ENCODE measurements at regions not wholly inside any gene's neighbourhood (a gene's known extent, or its start where the extent isn't known, plus 50 kb on each side); places are given as distances from the start of the nearest gene placed in this dataset.

- TF ChIP-seq STAT6 (CRISPR knock-in tag; conservative IDR thresholded peaks at IDR 0.05; ENCODE audit: low read depth) (no peak), EMX1 (CRISPR knock-in tag; IDR thresholded peaks at IDR 0.05) (no peak), ATF1 (CRISPR knock-in tag; IDR thresholded peaks at IDR 0.05) (no peak), NFE2L1 (CRISPR knock-in tag; IDR thresholded peaks at IDR 0.05) (no peak)
Observed at GRCh38 chr10:3002304-3002703, 65.0 kb upstream of the PFKP start (continued).

GRCh38 chr10:3000048-3000447 lies 67.3 kb upstream of the PFKP start:
- H3K27ac Mint-ChIP-seq = no peak overlapping the region
- H3K9me3 Mint-ChIP-seq = peaks cover 49% of the 10 kb centered on the region
- TF ChIP-seq PREB (CRISPR knock-in tag; IDR thresholded peaks at IDR 0.05; ENCODE audit: borderline replicate concordance) = no peak
- no peak for TF ChIP-seq GTF2I (CRISPR knock-in tag; conservative IDR thresholded peaks at IDR 0.05)
- no peak for TF ChIP-seq ZNF219 (CRISPR knock-in tag; IDR thresholded peaks at IDR 0.05; ENCODE audit: borderline replicate concordance)
- no peak for TF ChIP-seq ZNF512 (CRISPR knock-in tag; IDR thresholded peaks at IDR 0.05; ENCODE audit: borderline replicate concordance)
- no peak for TF ChIP-seq EMX1 (CRISPR knock-in tag; IDR thresholded peaks at IDR 0.05)
- no peak for TF ChIP-seq USF2 (CRISPR knock-in tag; IDR thresholded peaks at IDR 0.05)
- POLR2A ChIA-PET = no interaction called here
- peaks cover 12% of the 10 kb centered on the region for H3K27me3 Mint-ChIP-seq (ENCODE audit: low read depth)
- CTCF ChIA-PET = no interaction called here
- DNase-seq (ENCODE audit: low spot score) (no peak), ATAC-seq (no peak)
- peaks cover 2% of the 10 kb centered on the region for H3K4me1 Mint-ChIP-seq
- peaks cover 17% of the 10 kb centered on the region for H3K36me3 Mint-ChIP-seq
- H3K4me3 Mint-ChIP-seq = no peak overlapping the region

- Mint-ChIP-seq H3K27me3 (ENCODE audit: low read depth) (peaks cover 12% of the 10 kb centered on the region), H3K27ac (no peak overlapping the region), H3K9me3 (peaks cover 36% of the 10 kb centered on the region), H3K4me1 (peaks cover 6% of the 10 kb centered on the region), H3K4me3 (no peak overlapping the region), H3K36me3 (peaks cover 17% of the 10 kb centered on the region)
- DNase-seq (ENCODE audit: low spot score) (no peak), ATAC-seq (no peak)
- ChIA-PET POLR2A (no interaction called here), CTCF (interaction anchor here (1.2 kb wide), 1 partner anchor 76 kb away, joined by 3 read pairs; no protein-coding TSS in a partner anchor)
- TF ChIP-seq USF2 (CRISPR knock-in tag; IDR thresholded peaks at IDR 0.05) = no peak
- no peak for TF ChIP-seq STAT6 (CRISPR knock-in tag; conservative IDR thresholded peaks at IDR 0.05; ENCODE audit: low read depth)
- TF ChIP-seq ZMAT4 (CRISPR knock-in tag; IDR thresholded peaks at IDR 0.05) = no peak
- TF ChIP-seq HMGXB4 (CRISPR knock-in tag; IDR thresholded peaks at IDR 0.05) = no peak
- TF ChIP-seq NR1H2 (CRISPR knock-in tag; IDR thresholded peaks at IDR 0.05) = no peak
- TF ChIP-seq MXD4 (CRISPR knock-in tag; IDR thresholded peaks at IDR 0.05; ENCODE audit: borderline replicate concordance) = no peak
- TF ChIP-seq ERG (CRISPR knock-in tag; IDR thresholded peaks at IDR 0.05) = no peak
- TF ChIP-seq SOX15 (CRISPR knock-in tag; IDR thresholded peaks at IDR 0.05) = no peak
- TF ChIP-seq GTF2I (CRISPR knock-in tag; conservative IDR thresholded peaks at IDR 0.05) = no peak
- TF ChIP-seq GABPB1 (CRISPR knock-in tag; IDR thresholded peaks at IDR 0.05) = no peak
Observed at GRCh38 chr10:2994221-2994961, 73.0 kb upstream of the PFKP start.
